A549 (cell line): ENCODE measurements at regions not wholly inside any gene's neighbourhood (a gene's known extent, or its start where the extent isn't known, plus 50 kb on each side); places are given as distances from the start of the nearest gene placed in this dataset.

Source experiments
- ATAC-seq, 2 experiments: fragments of 200-7000 bp in 1 of 2; fragments of >200 bp in 1 of 2; cut with Nextera tagmentation in 1 of 2; cut with Tn5 transposase in 1 of 2; 3 replicates each; pipeline versions ENCODE4 v1.8.0 to v1.9.1; 2018 to 2020; ENCODE audit warnings: mild to moderate bottlenecking in 1 of 2, moderate library complexity in 1 of 2
- CTCF ChIA-PET: fragments of 300-600 bp; sonication (Branson Sonifier 250); formaldehyde crosslinking; extraction: SDS; loops from one replicate; lab custom pipeline; 2021; ENCODE audit warnings: antibody characterized with exemption, inconsistent platforms; lab: Yijun Ruan, JAX
- POLR2A ChIA-PET: fragments of 350-600 bp; formaldehyde crosslinking; extraction: SDS; loops from one replicate; lab custom pipeline; 2021; ENCODE audit warnings: antibody characterized with exemption, inconsistent platforms; lab: Yijun Ruan, JAX
- DNase-seq, 2 experiments: peaks; one replicate each; pipeline versions ENCODE4 v3.0.0 to v3.0.0-alpha.2; 2011 to 2016; ENCODE audit warnings: low read depth in 1 of 2, low spot score in 1 of 2
- FAIRE-seq: peaks from 2 replicates; lab custom pipeline; 2011; peaks lifted over from hg19 to GRCh38; lab: Jason Lieb, UNC
- H3K27ac ChIP-seq, 2 experiments: fragments of >200 bp; sonication (Bioruptor Twin); formaldehyde crosslinking; 3 replicates each; pipeline ENCODE4 v1.5.1; 2016 to 2017
- H3K4me1 ChIP-seq: fragments of >200 bp; sonication (Bioruptor Twin); formaldehyde crosslinking; 3 replicates; pipeline ENCODE4 v1.6.1; 2016
- H3K4me2 ChIP-seq: fragments of >200 bp; sonication (Bioruptor Twin); formaldehyde crosslinking; 3 replicates; pipeline ENCODE4 v1.6.1; 2016
- H3K4me3 ChIP-seq: fragments of >200 bp; sonication (Bioruptor Twin); formaldehyde crosslinking; 3 replicates; pipeline ENCODE4 v1.5.1; 2016
- H3K9me3 ChIP-seq: fragments of >200 bp; sonication (Bioruptor Twin); formaldehyde crosslinking; 3 replicates; pipeline ENCODE4 v1.6.1; 2016
- BHLHE40 ChIP-seq: IDR thresholded peaks from 2 replicates; pipeline ENCODE4 v1.6.1; 2012; ENCODE audit warnings: low read depth, low read length, inconsistent platforms
- CEBPB ChIP-seq, 2 experiments: fragments of >200 bp in 1 of 2; sonication (Bioruptor Twin) in 1 of 2; formaldehyde crosslinking in 1 of 2; IDR thresholded peaks; 2 replicates each; pipeline ENCODE4 v1.6.1; 2012 to 2016
- CTCF ChIP-seq: fragments of >200 bp; sonication (Bioruptor Twin); formaldehyde crosslinking; IDR thresholded peaks from 3 replicates; pipeline ENCODE4 v1.5.1; 2016
- EHF ChIP-seq: fragments of 250-450 bp; sonication (Bioruptor Pico); IDR thresholded peaks from 2 replicates; pipeline ENCODE4 v1.5.0; 2020; ENCODE audit warnings: mild to moderate bottlenecking
- EP300 ChIP-seq, 2 experiments: fragments of >200 bp; sonication (Bioruptor Twin); formaldehyde crosslinking; IDR thresholded peaks; 2 replicates in 1 of 2; 3 replicates in 1 of 2; pipeline ENCODE4 v1.6.1; 2016 to 2017
- FOSL2 ChIP-seq, 2 experiments: fragments of 450-650 bp in 1 of 2; fragments of >200 bp in 1 of 2; sonication (Bioruptor Twin) in 1 of 2; formaldehyde crosslinking; IDR thresholded peaks; 2 replicates each; pipeline versions ENCODE4 v1.5.0 to v1.6.1; 2016 to 2020; ENCODE audit warnings: mild to moderate bottlenecking in 1 of 2, moderate library complexity in 1 of 2
- HEYL ChIP-seq: fragments of 250-450 bp; sonication (Bioruptor Pico); IDR thresholded peaks from 2 replicates; pipeline ENCODE4 v1.8.0; 2021; ENCODE audit warnings: mild to moderate bottlenecking, moderate library complexity
- HMGXB4 ChIP-seq: fragments of 250-450 bp; sonication (Bioruptor Pico); IDR thresholded peaks from 2 replicates; pipeline ENCODE4 v1.5.0; 2021; ENCODE audit warnings: mild to moderate bottlenecking, moderate library complexity, borderline replicate concordance
- KDM1A ChIP-seq: fragments of 200-600 bp; sonication (generic); IDR thresholded peaks from 2 replicates; pipeline ENCODE4 v1.6.1; 2016; ENCODE audit warnings: low read depth, mild to moderate bottlenecking
- NFE2L2 ChIP-seq: fragments of 150-350 bp; conservative IDR thresholded peaks from 2 replicates; pipeline ENCODE4 v1.6.1; 2014; ENCODE audit warnings: low read length
- RAD21 ChIP-seq, 2 experiments: fragments of >200 bp in 1 of 2; sonication (Bioruptor Twin) in 1 of 2; formaldehyde crosslinking in 1 of 2; IDR thresholded peaks in 1 of 2; conservative IDR thresholded peaks in 1 of 2; 2 replicates in 1 of 2; 3 replicates in 1 of 2; pipeline ENCODE4 v1.6.1; 2012 to 2018; ENCODE audit warnings: inconsistent platforms in 1 of 2
- RCOR1 ChIP-seq: fragments of 150-350 bp; IDR thresholded peaks from 2 replicates; pipeline ENCODE4 v1.6.1; 2014; ENCODE audit warnings: antibody characterized with exemption, low read length, low read depth
- SMC3 ChIP-seq: fragments of >200 bp; sonication (Bioruptor Twin); formaldehyde crosslinking; IDR thresholded peaks from 3 replicates; pipeline ENCODE4 v1.6.1; 2018; ENCODE audit warnings: inconsistent platforms
- USF2 ChIP-seq: fragments of 450-650 bp; IDR thresholded peaks from 2 replicates; pipeline ENCODE4 v1.6.1; 2014; ENCODE audit warnings: antibody characterized with exemption
- ZC3H11A ChIP-seq: fragments of 450-650 bp; IDR thresholded peaks from 2 replicates; pipeline ENCODE4 v1.6.1; 2014; ENCODE audit warnings: antibody characterized with exemption, mild to moderate bottlenecking
- WGBS: methylation state at CpG from one replicate; pipeline ENCODE4 v1.1.6; 2017; ENCODE audit errors: missing lambda C conversion rate; 5-methylcytosine and 5-hydroxymethylcytosine counted together
- TF ChIP-seq, protein P1 (sequence below): IDR thresholded peaks from 2 replicates; pipeline ENCODE4 v1.6.1; 2012
- TF ChIP-seq, protein P2 (sequence below): IDR thresholded peaks from 2 replicates; pipeline ENCODE4 v1.6.1; 2012; ENCODE audit warnings: low read depth, borderline replicate concordance

GRCh38 chr13:105412171-105412570 is 1123.3 kb downstream of the EFNB2 start (continued):
- no peak for TF ChIP-seq HMGXB4 (CRISPR knock-in tag)

GRCh38 chr13:105410602-105411001 is 1124.9 kb downstream of the EFNB2 start:
- no peak overlapping the region for H3K4me3 ChIP-seq
- peak; percentile 4 to 45 for DNase-seq
- no peak for FAIRE-seq
- POLR2A ChIA-PET: no interaction called here
- 15% methylated on average over 10 of the region's 11 CpGs for WGBS
- no peaks in the 10 kb centered on the region for H3K9me3 ChIP-seq
- TF ChIP-seq RAD21 (conservative IDR thresholded peaks at IDR 0.05 in 1 of 2, IDR thresholded peaks at IDR 0.05 in 1 of 2): peak; percentile 48 to 54; a peak in 3 of 5 replicates
- TF ChIP-seq BHLHE40: no peak
- TF ChIP-seq CTCF: peak; percentile 49
- TF ChIP-seq SMC3: peak; percentile 48
- no peak for TF ChIP-seq ZC3H11A
- no peak overlapping the region for H3K4me2 ChIP-seq
- H3K27ac ChIP-seq: no peak overlapping the region
- CTCF ChIA-PET: interaction anchor here (0.6 to 2.2 kb wide), 20 partner anchors 8 to 1126 kb away, joined by 3 to 8 read pairs (median 3); partner anchors contain the start of genes DAOA and EFNB2
- no peaks in the 10 kb centered on the region for H3K4me1 ChIP-seq
- ATAC-seq: peak in 1 of 2 experiments; percentile 56; a peak in 2 of 6 replicates

GRCh38 chr13:105406551-105406950 is 1128.9 kb downstream of the EFNB2 start:
- no peak overlapping the region for H3K4me3 ChIP-seq
- no peak for DNase-seq
- ChIA-PET POLR2A (no interaction called here), CTCF (no interaction called here)
- H3K4me2 ChIP-seq: no peak overlapping the region
- no peak overlapping the region for H3K27ac ChIP-seq
- no peak for ATAC-seq
- no peak for FAIRE-seq
- TF ChIP-seq, protein P1, sequence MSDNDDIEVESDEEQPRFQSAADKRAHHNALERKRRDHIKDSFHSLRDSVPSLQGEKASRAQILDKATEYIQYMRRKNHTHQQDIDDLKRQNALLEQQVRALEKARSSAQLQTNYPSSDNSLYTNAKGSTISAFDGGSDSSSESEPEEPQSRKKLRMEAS: no peak
- TF ChIP-seq BHLHE40: no peak
- TF ChIP-seq HEYL: no peak
- no peak for TF ChIP-seq NFE2L2
- TF ChIP-seq FOSL2 (IDR thresholded peaks at IDR 0.05): no peak
- no peak for TF ChIP-seq FOSL2 (CRISPR knock-in tag; IDR thresholded peaks at IDR 0.05)
- TF ChIP-seq, protein P2, sequence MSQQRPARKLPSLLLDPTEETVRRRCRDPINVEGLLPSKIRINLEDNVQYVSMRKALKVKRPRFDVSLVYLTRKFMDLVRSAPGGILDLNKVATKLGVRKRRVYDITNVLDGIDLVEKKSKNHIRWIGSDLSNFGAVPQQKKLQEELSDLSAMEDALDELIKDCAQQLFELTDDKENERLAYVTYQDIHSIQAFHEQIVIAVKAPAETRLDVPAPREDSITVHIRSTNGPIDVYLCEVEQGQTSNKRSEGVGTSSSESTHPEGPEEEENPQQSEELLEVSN: no peak
- no peak for TF ChIP-seq EP300 (IDR thresholded peaks at IDR 0.05)
- no peak for TF ChIP-seq USF2
- TF ChIP-seq EHF (CRISPR knock-in tag): no peak
- TF ChIP-seq RCOR1: no peak
- no peak for TF ChIP-seq HMGXB4 (CRISPR knock-in tag)
- no peak for TF ChIP-seq CEBPB (IDR thresholded peaks at IDR 0.05)
- TF ChIP-seq KDM1A: no peak
- H3K4me1 ChIP-seq: no peaks in the 10 kb centered on the region
- 55% methylated on average over 3 of the region's 3 CpGs for WGBS
- no peaks in the 10 kb centered on the region for H3K9me3 ChIP-seq
